H1 (cell line): ENCODE measurements at regions not wholly inside any gene's neighbourhood (a gene's known extent, or its start where the extent isn't known, plus 50 kb on each side); places are given as distances from the start of the nearest gene placed in this dataset.

Experiments
- CTCF ChIA-PET: fragments of 300-600 bp; sonication (Branson Sonifier 250); formaldehyde crosslinking; loops from one replicate; lab custom pipeline; 2021; ENCODE audit not compliant: partially characterized antibody; lab: Charles Lee
- POLR2A ChIA-PET: fragments of 300-600 bp; sonication (Branson Sonifier 250); formaldehyde crosslinking; loops from one replicate; lab custom pipeline; 2021; ENCODE audit warnings: inconsistent platforms; ENCODE audit not compliant: partially characterized antibody; lab: Charles Lee
- DNase-seq, 2 experiments: peaks; one replicate each; pipeline versions ENCODE4 v3.0.0 to v3.0.0-alpha.2; 2010 to 2022; ENCODE audit warnings: low spot score in 2 of 2, low read depth in 1 of 2, mixed read lengths in 1 of 2
- FAIRE-seq: peaks from 2 replicates; lab custom pipeline; 2011; peaks lifted over from hg19 to GRCh38; lab: Jason Lieb, UNC
- H2AFZ ChIP-seq: 2 replicates; pipeline ENCODE4 v1.8.1; 2012; ENCODE audit warnings: low read length, inconsistent platforms
- H2AK5ac ChIP-seq: 2 replicates; pipeline ENCODE4 v1.6.1; 2013; ENCODE audit warnings: low read depth, low read length
- H2BK120ac ChIP-seq: replicated peaks from 2 replicates; pipeline ENCODE3; 2013; ENCODE audit warnings: low read depth, low read length, inconsistent platforms
- H2BK12ac ChIP-seq: 2 replicates; pipeline ENCODE4 v1.6.1; 2013; ENCODE audit warnings: low read depth, low read length
- H2BK15ac ChIP-seq: 2 replicates; pipeline ENCODE4 v1.6.1; 2013; ENCODE audit warnings: low read length
- H2BK20ac ChIP-seq: 2 replicates; pipeline ENCODE4 v1.6.1; 2013; ENCODE audit warnings: low read length
- H2BK5ac ChIP-seq: 2 replicates; pipeline ENCODE4 v1.6.1; 2013; ENCODE audit warnings: low read depth, low read length
- H3K14ac ChIP-seq: 2 replicates; pipeline ENCODE4 v1.6.1; 2013; ENCODE audit warnings: inconsistent platforms; ENCODE audit not compliant: insufficient read length
- H3K18ac ChIP-seq: 2 replicates; pipeline ENCODE4 v1.6.1; 2013; ENCODE audit warnings: low read length; ENCODE audit errors: extremely low read depth
- H3K23ac ChIP-seq: 2 replicates; pipeline ENCODE4 v1.6.1; 2013; ENCODE audit warnings: inconsistent platforms; ENCODE audit not compliant: insufficient read length
- H3K23me2 ChIP-seq: 2 replicates; pipeline ENCODE4 v1.6.1; 2013; ENCODE audit warnings: low read depth, low read length
- H3K27ac ChIP-seq: 2 replicates; pipeline ENCODE4 v1.6.1; 2011; ENCODE audit warnings: low read depth, low read length, inconsistent platforms
- H3K27me3 ChIP-seq, 4 experiments: replicated peaks in 1 of 4; 1 replicate in 1 of 4; 2 replicates in 3 of 4; pipeline versions ENCODE4 v1.6.1 to v1.8.1; 2011 to 2013; ENCODE audit warnings: low read length in 3 of 4, mild to moderate bottlenecking in 3 of 4, inconsistent platforms in 2 of 4, mixed read lengths in 2 of 4, moderate library complexity in 1 of 4; ENCODE audit not compliant: control insufficient read depth in 3 of 4, insufficient read depth in 3 of 4; ENCODE audit errors: extremely low read depth in 1 of 4
- H3K36me3 ChIP-seq, 4 experiments: 2 replicates each; pipeline versions ENCODE4 v1.6.1 to v1.8.1; 2011 to 2013; ENCODE audit warnings: mild to moderate bottlenecking in 4 of 4, low read length in 3 of 4, moderate library complexity in 2 of 4, control low read depth in 1 of 4, inconsistent platforms in 1 of 4; ENCODE audit not compliant: insufficient read depth in 4 of 4, control insufficient read depth in 2 of 4
- H3K4ac ChIP-seq: replicated peaks from 2 replicates; pipeline ENCODE3; 2013; ENCODE audit warnings: low read length, low read depth, mixed read lengths, inconsistent platforms; ENCODE audit not compliant: insufficient read length
- H3K4me1 ChIP-seq, 4 experiments: replicated peaks in 1 of 4; 1 replicate in 1 of 4; 2 replicates in 3 of 4; pipeline versions ENCODE4 v1.6.1 to v1.8.1; 2011 to 2013; ENCODE audit warnings: low read length in 3 of 4, inconsistent platforms in 2 of 4, mixed read lengths in 1 of 4; ENCODE audit not compliant: insufficient read depth in 4 of 4, control insufficient read depth in 3 of 4
- H3K4me2 ChIP-seq, 2 experiments: 2 replicates each; pipeline versions ENCODE4 v1.6.1 to v1.8.1; 2011 to 2013; ENCODE audit warnings: low read depth in 2 of 2, low read length in 2 of 2, control low read depth in 1 of 2, inconsistent platforms in 1 of 2, mild to moderate bottlenecking in 1 of 2; ENCODE audit not compliant: insufficient read depth in 1 of 2
- H3K4me3 ChIP-seq, 4 experiments: fragments of 200-600, 300-600 bp in 1 of 4; sonication (generic), shearing (Covaris generic), sonication (Bioruptor Twin) in 1 of 4; 2 replicates each; pipeline versions ENCODE4 v1.5.1 to v1.8.1; 2011 to 2016; ENCODE audit warnings: low read length in 4 of 4, low read depth in 3 of 4, control low read depth in 2 of 4, inconsistent platforms in 2 of 4, mild to moderate bottlenecking in 2 of 4, mixed read lengths in 1 of 4, moderate library complexity in 1 of 4; ENCODE audit not compliant: insufficient read depth in 2 of 4; ENCODE audit errors: extremely low read depth in 1 of 4
- H3K56ac ChIP-seq: replicated peaks from 2 replicates; pipeline ENCODE3; 2013; ENCODE audit warnings: low read depth, mild to moderate bottlenecking, mixed read lengths, low read length, inconsistent platforms; ENCODE audit not compliant: insufficient read length
- H3K79me1 ChIP-seq: 2 replicates; pipeline ENCODE4 v1.6.1; 2013; ENCODE audit warnings: low read depth, low read length, control low read depth
- H3K79me2 ChIP-seq, 2 experiments: 2 replicates each; pipeline versions ENCODE4 v1.6.1 to v1.8.1; 2012 to 2013; ENCODE audit warnings: low read length in 2 of 2, mild to moderate bottlenecking in 2 of 2, inconsistent platforms in 1 of 2; ENCODE audit not compliant: insufficient read depth in 2 of 2, control insufficient read depth in 1 of 2
- H3K9ac ChIP-seq, 4 experiments: replicated peaks in 1 of 4; 1 replicate in 1 of 4; 2 replicates in 3 of 4; pipeline versions ENCODE4 v1.6.1 to v1.8.1; 2011 to 2013; ENCODE audit warnings: low read depth in 3 of 4, low read length in 3 of 4, control low read depth in 2 of 4, mild to moderate bottlenecking in 2 of 4, moderate library complexity in 2 of 4, inconsistent platforms in 1 of 4; ENCODE audit errors: extremely low read depth in 1 of 4
- H3K9me3 ChIP-seq, 2 experiments: 2 replicates each; pipeline versions ENCODE4 v1.6.1 to v1.8.1; 2012 to 2013; ENCODE audit warnings: mild to moderate bottlenecking in 2 of 2, moderate library complexity in 2 of 2, control low read depth in 1 of 2, inconsistent platforms in 1 of 2, low read depth in 1 of 2, low read length in 1 of 2, mixed read lengths in 1 of 2; ENCODE audit not compliant: insufficient read depth in 2 of 2
- H4K20me1 ChIP-seq, 2 experiments: replicated peaks in 1 of 2; 2 replicates each; pipeline versions ENCODE3 to v1.8.1; 2011 to 2013; ENCODE audit warnings: inconsistent platforms in 2 of 2, low read length in 2 of 2, mild to moderate bottlenecking in 1 of 2; ENCODE audit not compliant: insufficient read depth in 2 of 2, control insufficient read depth in 1 of 2
- H4K5ac ChIP-seq: 2 replicates; pipeline ENCODE4 v1.6.1; 2013; ENCODE audit warnings: low read length, low read depth, mixed read lengths, inconsistent platforms; ENCODE audit not compliant: insufficient read length
- H4K8ac ChIP-seq: 2 replicates; pipeline ENCODE4 v1.8.0; 2013; ENCODE audit warnings: mild to moderate bottlenecking, moderate library complexity, low read length, inconsistent platforms; ENCODE audit not compliant: insufficient read depth; ENCODE audit errors: extremely low read depth
- H4K91ac ChIP-seq: replicated peaks from 2 replicates; pipeline ENCODE3; 2013; ENCODE audit warnings: low read length, mixed read lengths, inconsistent platforms; ENCODE audit not compliant: insufficient read length
- ATF3 ChIP-seq: IDR thresholded peaks from 2 replicates; pipeline ENCODE4 v1.6.1; 2011; ENCODE audit warnings: low read depth, mild to moderate bottlenecking, low read length; ENCODE audit not compliant: insufficient read depth
- CBX5 ChIP-seq: fragments of 300-800, 300-1000 bp; sonication (generic); IDR thresholded peaks from 2 replicates; pipeline ENCODE4 v1.7.1; 2016; ENCODE audit warnings: antibody characterized with exemption, low read length, low read depth
- CBX8 ChIP-seq: fragments of 300-800, 300-1000 bp; sonication (generic); IDR thresholded peaks from 2 replicates; pipeline ENCODE4 v1.7.1; 2016; ENCODE audit warnings: low read depth, low read length, borderline replicate concordance
- EGR1 ChIP-seq: IDR thresholded peaks from 2 replicates; pipeline ENCODE4 v1.6.1; 2011; ENCODE audit warnings: low read depth, low read length, borderline replicate concordance
- RFX5 ChIP-seq: IDR thresholded peaks from 2 replicates; pipeline ENCODE4 v1.6.1; 2011; ENCODE audit warnings: low read depth, low read length, improper control_type of control experiment, borderline replicate concordance
- SAP30 ChIP-seq: fragments of 300-600 bp; sonication (generic); IDR thresholded peaks from 2 replicates; pipeline ENCODE4 v1.7.1; 2012; ENCODE audit warnings: low read length, moderate library complexity, mild to moderate bottlenecking, inconsistent platforms; ENCODE audit not compliant: insufficient read depth, insufficient replicate concordance
- SIN3A ChIP-seq, 2 experiments: IDR thresholded peaks in 1 of 2; conservative IDR thresholded peaks in 1 of 2; 2 replicates each; pipeline ENCODE4 v1.6.1; 2011 to 2012; ENCODE audit warnings: low read length in 2 of 2, improper control_type of control experiment in 1 of 2, low read depth in 1 of 2, mild to moderate bottlenecking in 1 of 2
- SRF ChIP-seq: IDR thresholded peaks from 2 replicates; pipeline ENCODE4 v1.6.1; 2011; ENCODE audit warnings: mild to moderate bottlenecking, low read depth, low read length, moderate library complexity
- YY1 ChIP-seq: IDR thresholded peaks from 2 replicates; pipeline ENCODE4 v1.6.1; 2011; ENCODE audit warnings: low read depth, mild to moderate bottlenecking, low read length
- ZNF274 ChIP-seq: IDR thresholded peaks from 2 replicates; pipeline ENCODE4 v1.7.0; 2012; ENCODE audit warnings: low read length, borderline replicate concordance; ENCODE audit errors: extremely low read depth
- WGBS, 2 experiments: shearing (Covaris generic) in 1 of 2; methylation state at CpG; one replicate each; pipeline versions ENCODE4 v1.1.6 to v1.1.7; 2013 to 2015; ENCODE audit warnings: low lambda C conversion rate in 2 of 2, mixed read lengths in 2 of 2, inconsistent platforms in 1 of 2, low coverage in 1 of 2, missing lambda C conversion rate in 1 of 2; ENCODE audit not compliant: insufficient replicate concordance in 2 of 2, insufficient coverage in 1 of 2, insufficient read length in 1 of 2; ENCODE audit errors: extremely low coverage in 1 of 2, missing lambda C conversion rate in 1 of 2; 5-methylcytosine and 5-hydroxymethylcytosine counted together

GRCh38 chr16:85185303-85186100 is 73.2 kb upstream of the CIBAR2 start:
- WGBS, 2 experiments: 90% methylated on average over 22 of the region's 22 CpGs; no CpG with 5 or more reads in 1 of the 2 experiments
- Histone ChIP-seq H2BK12ac (no peak overlapping the region), H3K4me2 (no peak overlapping the region), H2AK5ac (no peak overlapping the region), H3K56ac (no peak overlapping the region), H3K9me3 (peaks cover 0 to 8% of the 10 kb centered on the region in 2 experiments; a peak in 2 of 4 replicates), H3K27me3 (no peaks in the 10 kb centered on the region), H3K27ac (no peak overlapping the region), H4K20me1 (peaks cover 0 to 13% of the 10 kb centered on the region in 2 experiments), H2BK15ac (no peak overlapping the region), H3K4ac (no peak overlapping the region), H2BK120ac (no peak overlapping the region), H3K14ac (no peak overlapping the region), H4K91ac (no peak overlapping the region), H4K8ac (no peak overlapping the region; the same call in 1 of the 2 replicates), H3K79me1 (peaks cover 12% of the 10 kb centered on the region), H3K9ac (no peak overlapping the region), H4K5ac (no peak overlapping the region), H3K4me3 (no peak overlapping the region), H3K79me2 (peaks cover 0 to 8% of the 10 kb centered on the region in 2 experiments; a peak in 1 of 4 replicates), H2BK5ac (0 out of 2 replicates have a peak overlapping the region, but pooled peaks have one; percentile 22), H2AFZ (no peak overlapping the region), H3K4me1 (peaks cover 0 to 3% (median under 1%) of the 10 kb centered on the region in 4 experiments; a peak in 5 of 7 replicates), H3K23ac (no peak overlapping the region), H3K36me3 (0 out of 8 replicates have a peak, but pooled peaks cover 0 to 2% (median 0%) of the 10 kb centered on the region in 4 experiments), H2BK20ac (no peak overlapping the region), H3K23me2 (no peaks in the 10 kb centered on the region), H3K18ac (no peak overlapping the region)
- CTCF ChIA-PET: interaction anchor here (0.9 to 4.6 kb wide), 3 partner anchors 10 to 71 kb away, joined by 4 to 35 read pairs (median 9); no protein-coding TSS in a partner anchor
- no peak for FAIRE-seq
- no peak for DNase-seq
- POLR2A ChIA-PET: interaction anchor here (1.7 kb wide), 1 partner anchor 10 kb away, joined by 3 read pairs; no protein-coding TSS in a partner anchor
- no peak for TF ChIP-seq ZNF274
- no peak for TF ChIP-seq CBX5
- TF ChIP-seq CBX8: no peak
- no peak for TF ChIP-seq YY1
- no peak for TF ChIP-seq SIN3A (conservative IDR thresholded peaks at IDR 0.05 in 1 of 2, IDR thresholded peaks at IDR 0.05 in 1 of 2; ENCODE audit: low read depth in 1 of 2, low read length in 2 of 2)
- no peak for TF ChIP-seq RFX5
- no peak for TF ChIP-seq SRF
- TF ChIP-seq SAP30: no peak
- no peak for TF ChIP-seq EGR1
- TF ChIP-seq ATF3: no peak
